ENCODE measurements at regions not wholly inside any gene's neighbourhood (a gene's known extent, or its start where the extent isn't known, plus 50 kb on each side); places are given as distances from the start of the nearest gene placed in this dataset.
"Not testable (repeated sequence)": the region's sequence is repeated elsewhere in the genome, so short reads cannot be mapped to it uniquely, and the experiment has no call there.

- DNase-seq = no peak
These were observed 162.8 kb downstream of the FAM174A start for GRCh38 chr5:100697970-100698369.

- DNase-seq = peak; percentile 47 to 73
These were observed 171.6 kb downstream of the FAM174A start for GRCh38 chr5:100706776-100707175.

- DNase-seq = no peak
These were observed 173.5 kb downstream of the FAM174A start for GRCh38 chr5:100708645-100709171.

GRCh38 chr5:100709771-100710170 is 174.6 kb downstream of the FAM174A start:
- DNase-seq = no peak

- DNase-seq = not testable (repeated sequence)
These were observed 179.6 kb downstream of the FAM174A start for GRCh38 chr5:100714780-100715179.

GRCh38 chr5:100722657-100723056 is 180.4 kb downstream of the ST8SIA4 start:
- no peak for DNase-seq

GRCh38 chr5:100723229-100723628 is 179.9 kb downstream of the ST8SIA4 start:
- no peak for DNase-seq

GRCh38 chr5:100726116-100726515 is 177.0 kb downstream of the ST8SIA4 start:
- no peak for DNase-seq

GRCh38 chr5:100731768-100732167 is 171.3 kb downstream of the ST8SIA4 start:
- DNase-seq = no peak

- DNase-seq = no peak
These were observed 156.4 kb downstream of the ST8SIA4 start for GRCh38 chr5:100746730-100747129.

GRCh38 chr5:100749771-100750284 is 153.3 kb downstream of the ST8SIA4 start:
- DNase-seq = no peak

GRCh38 chr5:100755435-100755834 is 147.6 kb downstream of the ST8SIA4 start:
- no peak for DNase-seq

Measured in SW 1271 (cell line).